ENCODE measurements at regions not wholly inside any gene's neighbourhood (a gene's known extent, or its start where the extent isn't known, plus 50 kb on each side); places are given as distances from the start of the nearest gene placed in this dataset.

- H3K9me3 ChIP-seq (ENCODE audit: insufficient read depth, low read depth): no peaks in the 10 kb centered on the region
- DNase-seq: no peak
- intact Hi-C loops (cut with micrococcal nuclease; ENCODE audit: unreplicated experiment): no loop called here
- ChIA-PET POLR2A (ENCODE audit: unreplicated experiment) (no interaction called here), CTCF (no interaction called here)
- H3K36me3 ChIP-seq (ENCODE audit: low read depth): no peaks in the 10 kb centered on the region
- no peak overlapping the region for H3K4me2 ChIP-seq
- no peak overlapping the region for H3K4me3 ChIP-seq
- no peak overlapping the region for H2AFZ ChIP-seq
- no peaks in the 10 kb centered on the region for H4K20me1 ChIP-seq (ENCODE audit: insufficient read depth)
- no peaks in the 10 kb centered on the region for H3K9me2 ChIP-seq (ENCODE audit: insufficient read depth)
- no peaks in the 10 kb centered on the region for H3K79me2 ChIP-seq (ENCODE audit: low read depth)
- no peaks in the 10 kb centered on the region for H3F3A ChIP-seq (ENCODE audit: insufficient read depth, low read depth)
- no peaks in the 10 kb centered on the region for H3K4me1 ChIP-seq (replicated peaks; ENCODE audit: insufficient read depth)
- H3K27me3 ChIP-seq (ENCODE audit: insufficient read depth, low read depth): no peaks in the 10 kb centered on the region
- BruUV-seq (replicated peaks): no TSS peak
- H3K27ac ChIP-seq: no peak overlapping the region
- TF ChIP-seq CTCF (conservative IDR thresholded peaks at IDR 0.05) (no peak), EZH2 (IDR thresholded peaks at IDR 0.05; ENCODE audit: low read depth) (no peak)
These were observed 353.1 kb downstream of the TLE4 start for GRCh38 chr9:79924836-79925235.

DNA sequence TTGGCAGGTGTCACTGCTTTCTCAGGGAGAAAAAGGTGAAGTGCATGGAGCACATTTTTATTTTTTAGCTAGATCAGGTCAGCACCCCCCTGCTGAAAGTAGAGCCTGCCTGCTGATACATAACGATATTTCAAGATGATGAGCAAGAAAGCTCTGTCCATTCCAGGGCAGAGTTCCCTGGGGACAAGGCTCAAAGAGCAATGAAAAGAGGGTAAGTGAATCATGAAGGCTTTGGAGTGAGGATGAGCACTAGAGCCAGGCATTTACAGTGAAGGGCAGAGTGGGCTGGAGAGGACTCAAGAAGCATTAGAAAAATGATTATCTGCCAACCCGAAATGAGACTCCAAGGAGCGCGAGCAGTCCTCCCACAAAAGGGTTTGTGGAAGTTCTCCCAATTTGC lies 345.7 kb downstream of the TLE4 start:
- H3K36me3 ChIP-seq (ENCODE audit: low read depth): no peaks in the 10 kb centered on the region
- H3K9me2 ChIP-seq (ENCODE audit: insufficient read depth): no peaks in the 10 kb centered on the region
- H3K27ac ChIP-seq: no peak overlapping the region
- H3K4me1 ChIP-seq (replicated peaks; ENCODE audit: insufficient read depth): no peaks in the 10 kb centered on the region
- intact Hi-C loops (cut with micrococcal nuclease; ENCODE audit: unreplicated experiment): no loop called here
- no peaks in the 10 kb centered on the region for H4K20me1 ChIP-seq (ENCODE audit: insufficient read depth)
- no peaks in the 10 kb centered on the region for H3F3A ChIP-seq (ENCODE audit: insufficient read depth, low read depth)
- TF ChIP-seq EZH2 (IDR thresholded peaks at IDR 0.05; ENCODE audit: low read depth) (no peak), CTCF (conservative IDR thresholded peaks at IDR 0.05) (no peak)
- peaks cover 5% of the 10 kb centered on the region; the same call in 1 of the 2 replicates for H3K27me3 ChIP-seq (ENCODE audit: insufficient read depth, low read depth)
- no TSS peak for BruUV-seq (replicated peaks)
- no peak overlapping the region for H3K4me3 ChIP-seq
- H3K9me3 ChIP-seq (ENCODE audit: insufficient read depth, low read depth): no peaks in the 10 kb centered on the region
- no peaks in the 10 kb centered on the region for H3K79me2 ChIP-seq (ENCODE audit: low read depth)
- DNase-seq: no peak
- H2AFZ ChIP-seq: no peak overlapping the region
- H3K4me2 ChIP-seq: no peak overlapping the region
- POLR2A ChIA-PET (ENCODE audit: unreplicated experiment): no interaction called here
- CTCF ChIA-PET: no interaction called here

DNA sequence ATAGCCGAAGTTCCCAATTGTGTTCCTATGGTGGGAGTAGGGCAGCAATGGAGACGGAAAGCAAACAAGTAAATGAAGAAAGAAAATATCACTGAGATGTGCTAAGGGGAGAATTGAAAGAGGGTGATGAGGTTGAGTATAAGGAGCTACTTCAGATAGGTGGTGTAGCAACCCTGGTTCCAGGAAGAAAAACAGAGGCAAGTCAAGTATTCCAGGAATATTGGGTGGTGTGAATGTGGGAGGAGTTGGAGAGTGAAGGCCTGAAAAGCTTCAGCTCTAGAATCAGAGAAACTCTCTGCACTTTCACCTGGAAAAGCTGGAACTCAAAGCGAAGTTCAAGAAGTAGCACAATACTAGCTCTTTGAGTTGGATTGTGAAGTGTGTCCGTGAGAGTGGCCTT lies 342.1 kb downstream of the TLE4 start:
- Histone ChIP-seq H3K4me1 (replicated peaks; ENCODE audit: insufficient read depth) (no peaks in the 10 kb centered on the region), H4K20me1 (ENCODE audit: insufficient read depth) (no peaks in the 10 kb centered on the region), H3K4me3 (no peak overlapping the region), H3K9me2 (ENCODE audit: insufficient read depth) (no peaks in the 10 kb centered on the region), H3F3A (ENCODE audit: insufficient read depth, low read depth) (no peaks in the 10 kb centered on the region), H3K27me3 (ENCODE audit: insufficient read depth, low read depth) (peaks cover 10% of the 10 kb centered on the region; the same call in 1 of the 2 replicates), H3K79me2 (ENCODE audit: low read depth) (no peaks in the 10 kb centered on the region), H3K9me3 (ENCODE audit: insufficient read depth, low read depth) (no peaks in the 10 kb centered on the region), H2AFZ (no peak overlapping the region), H3K4me2 (no peak overlapping the region), H3K27ac (no peak overlapping the region), H3K36me3 (ENCODE audit: low read depth) (no peaks in the 10 kb centered on the region)
- CTCF ChIA-PET: no interaction called here
- intact Hi-C loops (cut with micrococcal nuclease; ENCODE audit: unreplicated experiment): no loop called here
- BruUV-seq (replicated peaks): no TSS peak
- DNase-seq: no peak
- no peak for TF ChIP-seq EZH2 (IDR thresholded peaks at IDR 0.05; ENCODE audit: low read depth)
- TF ChIP-seq CTCF (conservative IDR thresholded peaks at IDR 0.05): no peak
- POLR2A ChIA-PET (ENCODE audit: unreplicated experiment): interaction anchor here (0.6 kb wide), 1 partner anchor 65 kb away, joined by 10 read pairs; no protein-coding TSS in a partner anchor
